ENCODE measurements at regions not wholly inside any gene's neighbourhood (a gene's known extent, or its start where the extent isn't known, plus 50 kb on each side); places are given as distances from the start of the nearest gene placed in this dataset.

DNA sequence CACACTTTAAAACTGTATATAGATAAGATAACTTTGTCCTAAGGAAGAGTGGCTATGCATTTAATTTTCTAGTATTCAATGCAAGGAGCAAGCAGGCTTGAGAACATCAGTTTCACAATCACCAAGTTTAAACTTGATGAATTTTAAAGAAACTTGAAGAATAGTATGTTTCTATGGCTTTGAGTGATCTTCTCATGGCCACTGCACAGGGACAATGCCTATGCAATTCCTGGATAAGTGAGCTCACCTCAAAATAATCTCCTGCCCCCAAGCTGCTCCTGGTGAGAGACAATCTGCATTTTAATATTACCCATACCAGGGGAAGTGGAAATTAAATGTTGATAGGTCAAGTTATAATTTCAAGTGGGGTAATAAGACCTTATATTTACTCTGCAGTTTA lies 376.6 kb upstream of the CBLB start:
- H3K79me2 ChIP-seq, result no peaks in the 10 kb centered on the region

DNA sequence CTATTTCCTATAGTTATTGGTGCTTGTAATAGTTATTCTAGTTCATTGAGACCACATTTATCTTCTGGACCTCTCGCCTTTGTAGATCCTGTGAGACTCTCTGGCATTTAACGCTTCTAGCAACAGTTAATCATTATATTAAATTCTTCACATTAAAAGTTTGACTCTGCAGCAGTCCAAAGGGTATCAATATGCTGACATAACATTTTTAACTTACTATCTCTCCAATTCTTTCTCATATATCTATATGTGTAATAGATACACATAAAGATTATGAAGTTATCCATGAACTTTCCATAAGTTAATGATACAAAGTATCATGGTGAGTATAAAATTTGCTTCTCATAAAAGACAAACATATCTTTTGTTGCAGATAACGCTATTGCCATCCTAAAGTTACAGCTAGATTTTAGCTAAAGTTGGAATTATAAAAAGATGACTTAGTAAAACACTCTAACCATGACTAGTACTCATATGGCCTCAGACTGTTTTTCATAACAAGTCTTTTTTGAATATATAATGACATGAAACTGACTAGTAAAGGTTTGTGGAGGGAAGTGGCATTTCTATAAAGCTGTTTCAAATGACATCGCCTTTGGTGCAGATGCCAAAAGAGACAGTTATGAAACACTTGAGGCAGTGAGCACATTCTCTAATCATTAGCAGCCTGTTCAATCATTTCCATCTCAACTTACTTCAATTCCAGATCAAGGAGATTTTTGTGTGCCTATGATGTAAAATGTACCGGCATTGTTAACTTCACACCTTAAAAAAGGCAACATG lies 379.3 kb upstream of the CBLB start:
- TF ChIP-seq, protein P1, sequence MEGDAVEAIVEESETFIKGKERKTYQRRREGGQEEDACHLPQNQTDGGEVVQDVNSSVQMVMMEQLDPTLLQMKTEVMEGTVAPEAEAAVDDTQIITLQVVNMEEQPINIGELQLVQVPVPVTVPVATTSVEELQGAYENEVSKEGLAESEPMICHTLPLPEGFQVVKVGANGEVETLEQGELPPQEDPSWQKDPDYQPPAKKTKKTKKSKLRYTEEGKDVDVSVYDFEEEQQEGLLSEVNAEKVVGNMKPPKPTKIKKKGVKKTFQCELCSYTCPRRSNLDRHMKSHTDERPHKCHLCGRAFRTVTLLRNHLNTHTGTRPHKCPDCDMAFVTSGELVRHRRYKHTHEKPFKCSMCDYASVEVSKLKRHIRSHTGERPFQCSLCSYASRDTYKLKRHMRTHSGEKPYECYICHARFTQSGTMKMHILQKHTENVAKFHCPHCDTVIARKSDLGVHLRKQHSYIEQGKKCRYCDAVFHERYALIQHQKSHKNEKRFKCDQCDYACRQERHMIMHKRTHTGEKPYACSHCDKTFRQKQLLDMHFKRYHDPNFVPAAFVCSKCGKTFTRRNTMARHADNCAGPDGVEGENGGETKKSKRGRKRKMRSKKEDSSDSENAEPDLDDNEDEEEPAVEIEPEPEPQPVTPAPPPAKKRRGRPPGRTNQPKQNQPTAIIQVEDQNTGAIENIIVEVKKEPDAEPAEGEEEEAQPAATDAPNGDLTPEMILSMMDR (IDR thresholded peaks at IDR 0.05), result no peak
- H3K9ac ChIP-seq, result no peak overlapping the region
- no peaks in the 10 kb centered on the region for H3K36me3 ChIP-seq (ENCODE audit: control insufficient read depth, insufficient read depth, low read length)
- H3K4me1 ChIP-seq, result no peaks in the 10 kb centered on the region
- H2AFZ ChIP-seq, result no peak overlapping the region
- no peaks in the 10 kb centered on the region for H3K27me3 ChIP-seq (ENCODE audit: control insufficient read depth, insufficient read depth, low read length)
- H3K4me3 ChIP-seq (ENCODE audit: low read depth, low read length), result no peak overlapping the region
- H3K9me3 ChIP-seq (ENCODE audit: control insufficient read depth, low read length), result no peaks in the 10 kb centered on the region
- no peak overlapping the region for H3K4me2 ChIP-seq (ENCODE audit: low read length)
- no peak overlapping the region for H3K27ac ChIP-seq
- no peaks in the 10 kb centered on the region for H3K79me2 ChIP-seq

More for the DNA sequence above, 376.6 kb upstream of the CBLB start:
- Histone ChIP-seq H3K9me3 (ENCODE audit: control insufficient read depth, low read length) (no peaks in the 10 kb centered on the region), H3K36me3 (ENCODE audit: control insufficient read depth, insufficient read depth, low read length) (no peaks in the 10 kb centered on the region), H3K4me1 (no peaks in the 10 kb centered on the region), H2AFZ (no peak overlapping the region), H3K9ac (no peak overlapping the region), H3K27me3 (ENCODE audit: control insufficient read depth, insufficient read depth, low read length) (no peaks in the 10 kb centered on the region), H3K27ac (no peak overlapping the region), H3K4me2 (ENCODE audit: low read length) (no peak overlapping the region), H3K4me3 (ENCODE audit: low read depth, low read length) (no peak overlapping the region)
- TF ChIP-seq, protein P1 (IDR thresholded peaks at IDR 0.05), result no peak

DNA sequence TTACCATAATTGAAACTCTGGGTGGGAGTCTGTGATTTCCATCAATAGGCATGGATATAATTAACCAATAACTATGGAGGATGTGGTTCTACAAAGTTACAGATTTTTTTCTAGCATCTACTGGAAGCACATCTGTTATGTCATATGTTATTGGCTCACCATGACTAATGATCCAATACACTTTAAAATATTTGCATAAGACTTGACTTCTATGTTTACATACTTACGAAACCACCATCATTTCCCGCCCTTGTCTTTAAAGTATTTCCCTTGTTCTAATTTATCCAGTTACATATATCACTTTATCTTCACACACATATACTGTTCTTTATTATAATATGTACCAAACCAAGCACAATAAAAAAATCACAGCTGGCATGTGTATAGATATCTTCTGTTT lies 380.3 kb upstream of the CBLB start:
- Histone ChIP-seq H3K79me2 (no peaks in the 10 kb centered on the region), H3K9ac (no peak overlapping the region), H3K27ac (no peak overlapping the region), H2AFZ (no peak overlapping the region), H3K27me3 (ENCODE audit: control insufficient read depth, insufficient read depth, low read length) (no peaks in the 10 kb centered on the region), H3K4me2 (ENCODE audit: low read length) (no peak overlapping the region), H3K9me3 (ENCODE audit: control insufficient read depth, low read length) (no peaks in the 10 kb centered on the region), H3K4me3 (ENCODE audit: low read depth, low read length) (no peak overlapping the region), H3K4me1 (no peaks in the 10 kb centered on the region), H3K36me3 (ENCODE audit: control insufficient read depth, insufficient read depth, low read length) (no peaks in the 10 kb centered on the region)
- TF ChIP-seq, protein P1 (IDR thresholded peaks at IDR 0.05), result no peak

DNA sequence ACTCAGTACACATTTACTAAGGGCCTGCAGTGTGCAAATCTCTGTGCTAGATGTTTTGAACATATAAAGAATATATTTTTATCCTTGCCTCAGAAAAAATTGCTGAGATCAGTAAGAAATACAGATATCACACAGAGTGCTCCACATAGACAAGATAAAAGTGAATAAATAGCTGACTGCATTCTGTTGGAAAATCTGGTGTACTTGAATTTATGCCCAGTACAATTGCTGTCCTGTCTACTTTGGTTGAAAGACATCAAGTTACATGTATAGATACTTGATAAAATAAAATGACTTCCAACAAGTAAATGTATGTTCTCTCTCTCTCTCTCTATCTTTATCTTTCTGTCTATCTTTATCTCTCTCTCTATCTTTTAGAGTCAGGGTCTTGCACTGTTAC lies 381.2 kb upstream of the CBLB start:
- Histone ChIP-seq H3K36me3 (ENCODE audit: control insufficient read depth, insufficient read depth, low read length) (no peaks in the 10 kb centered on the region), H3K4me3 (ENCODE audit: low read depth, low read length) (no peak overlapping the region), H3K27ac (no peak overlapping the region), H3K79me2 (no peaks in the 10 kb centered on the region), H2AFZ (no peak overlapping the region), H3K9ac (no peak overlapping the region), H3K4me1 (no peaks in the 10 kb centered on the region), H3K9me3 (ENCODE audit: control insufficient read depth, low read length) (no peaks in the 10 kb centered on the region), H3K4me2 (ENCODE audit: low read length) (no peak overlapping the region), H3K27me3 (ENCODE audit: control insufficient read depth, insufficient read depth, low read length) (no peaks in the 10 kb centered on the region)
- TF ChIP-seq, protein P1 (IDR thresholded peaks at IDR 0.05), result no peak

Data from parathyroid adenoma (tissue), 2 donors.